ENCODE measurements at regions not wholly inside any gene's neighbourhood (a gene's known extent, or its start where the extent isn't known, plus 50 kb on each side); places are given as distances from the start of the nearest gene placed in this dataset.

DNA sequence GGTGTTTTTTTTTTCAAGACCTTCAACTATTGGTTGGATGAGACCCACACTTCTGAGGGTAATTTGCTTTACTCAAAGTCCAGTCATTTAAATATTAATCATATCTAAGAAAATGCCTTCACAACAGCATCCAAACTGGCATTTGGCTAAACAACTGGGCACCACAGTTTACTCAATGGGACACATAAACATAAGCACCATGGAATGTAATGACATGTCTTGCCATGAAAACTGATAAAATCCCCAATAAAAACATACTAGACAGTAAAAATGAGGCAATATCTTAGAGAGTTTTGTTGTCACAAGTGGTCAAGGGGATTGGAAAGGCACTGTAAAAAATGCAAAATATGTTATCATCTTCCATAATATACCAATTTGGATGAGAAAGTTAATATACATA is 838.8 kb upstream of the ADAMTS5 start:
- H3K36me3 ChIP-seq (ENCODE audit: insufficient read depth, low read length) = no peaks in the 10 kb centered on the region
- H3K9ac ChIP-seq (ENCODE audit: low read depth, low read length) = no peak overlapping the region
- H3K4me2 ChIP-seq (ENCODE audit: insufficient read depth, low read length) = no peak overlapping the region
- H3K27me3 ChIP-seq (ENCODE audit: insufficient read depth, low read length, poor library complexity) = no peaks in the 10 kb centered on the region
- H2AFZ ChIP-seq (ENCODE audit: low read depth, low read length) = no peak overlapping the region
- H3K27ac ChIP-seq (ENCODE audit: low read length) = no peak overlapping the region
- H3K4me3 ChIP-seq (ENCODE audit: low read depth in 1 of 2, low read length in 2 of 2) = no peak overlapping the region
- no peaks in the 10 kb centered on the region for H3K79me2 ChIP-seq (ENCODE audit: insufficient read depth, low read length)
- DNase-seq (no peak), ATAC-seq (ENCODE audit: insufficient read depth, low read depth) (no peak)
- no peaks in the 10 kb centered on the region for H4K20me1 ChIP-seq (ENCODE audit: insufficient read depth, low read length)
- TF ChIP-seq, protein P1, sequence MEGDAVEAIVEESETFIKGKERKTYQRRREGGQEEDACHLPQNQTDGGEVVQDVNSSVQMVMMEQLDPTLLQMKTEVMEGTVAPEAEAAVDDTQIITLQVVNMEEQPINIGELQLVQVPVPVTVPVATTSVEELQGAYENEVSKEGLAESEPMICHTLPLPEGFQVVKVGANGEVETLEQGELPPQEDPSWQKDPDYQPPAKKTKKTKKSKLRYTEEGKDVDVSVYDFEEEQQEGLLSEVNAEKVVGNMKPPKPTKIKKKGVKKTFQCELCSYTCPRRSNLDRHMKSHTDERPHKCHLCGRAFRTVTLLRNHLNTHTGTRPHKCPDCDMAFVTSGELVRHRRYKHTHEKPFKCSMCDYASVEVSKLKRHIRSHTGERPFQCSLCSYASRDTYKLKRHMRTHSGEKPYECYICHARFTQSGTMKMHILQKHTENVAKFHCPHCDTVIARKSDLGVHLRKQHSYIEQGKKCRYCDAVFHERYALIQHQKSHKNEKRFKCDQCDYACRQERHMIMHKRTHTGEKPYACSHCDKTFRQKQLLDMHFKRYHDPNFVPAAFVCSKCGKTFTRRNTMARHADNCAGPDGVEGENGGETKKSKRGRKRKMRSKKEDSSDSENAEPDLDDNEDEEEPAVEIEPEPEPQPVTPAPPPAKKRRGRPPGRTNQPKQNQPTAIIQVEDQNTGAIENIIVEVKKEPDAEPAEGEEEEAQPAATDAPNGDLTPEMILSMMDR (IDR thresholded peaks at IDR 0.05; ENCODE audit: borderline replicate concordance, extremely low read depth, low read length, poor library complexity, severe bottlenecking) = no peak
- no peak for TF ChIP-seq EZH2 (IDR thresholded peaks at IDR 0.05; ENCODE audit: borderline replicate concordance, low read depth, low read length, severe bottlenecking)
- H3K4me1 ChIP-seq (ENCODE audit: insufficient read depth, low read length) = no peaks in the 10 kb centered on the region
- no peaks in the 10 kb centered on the region for H3K9me3 ChIP-seq (ENCODE audit: insufficient read depth, low read length, severe bottlenecking)

DNA sequence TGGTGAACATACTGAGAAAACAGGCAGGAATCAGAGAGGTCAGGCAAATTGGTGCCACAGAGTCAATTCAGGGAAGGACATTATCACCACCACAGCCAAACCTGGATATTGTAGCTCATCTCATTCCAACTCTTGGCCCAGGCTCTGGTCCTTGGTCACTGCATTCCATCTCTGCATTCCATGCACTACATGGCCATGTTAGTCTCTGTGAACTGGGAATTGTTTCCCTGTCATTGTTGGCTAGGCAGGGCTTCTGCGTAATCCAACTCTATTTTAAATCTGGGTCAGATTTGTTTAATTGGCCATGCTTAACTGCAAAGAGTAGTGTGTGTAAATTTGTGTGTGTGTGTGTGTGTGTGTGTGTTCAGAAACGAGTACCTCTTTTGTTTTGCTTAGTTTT is 837.6 kb upstream of the ADAMTS5 start:
- Histone ChIP-seq H2AFZ (ENCODE audit: low read depth, low read length) (no peak overlapping the region), H3K4me3 (ENCODE audit: low read depth in 1 of 2, low read length in 2 of 2) (no peak overlapping the region), H3K36me3 (ENCODE audit: insufficient read depth, low read length) (no peaks in the 10 kb centered on the region), H3K4me1 (ENCODE audit: insufficient read depth, low read length) (no peaks in the 10 kb centered on the region), H3K4me2 (ENCODE audit: insufficient read depth, low read length) (no peak overlapping the region), H3K27ac (ENCODE audit: low read length) (no peak overlapping the region), H4K20me1 (ENCODE audit: insufficient read depth, low read length) (no peaks in the 10 kb centered on the region), H3K79me2 (ENCODE audit: insufficient read depth, low read length) (no peaks in the 10 kb centered on the region), H3K9me3 (ENCODE audit: insufficient read depth, low read length, severe bottlenecking) (no peaks in the 10 kb centered on the region), H3K9ac (ENCODE audit: low read depth, low read length) (no peak overlapping the region), H3K27me3 (ENCODE audit: insufficient read depth, low read length, poor library complexity) (no peaks in the 10 kb centered on the region)
- DNase-seq (no peak), ATAC-seq (ENCODE audit: insufficient read depth, low read depth) (no peak)
- TF ChIP-seq EZH2 (IDR thresholded peaks at IDR 0.05; ENCODE audit: borderline replicate concordance, low read depth, low read length, severe bottlenecking) = no peak
- TF ChIP-seq, protein P1 (IDR thresholded peaks at IDR 0.05; ENCODE audit: borderline replicate concordance, extremely low read depth, low read length, poor library complexity, severe bottlenecking) = no peak

DNA sequence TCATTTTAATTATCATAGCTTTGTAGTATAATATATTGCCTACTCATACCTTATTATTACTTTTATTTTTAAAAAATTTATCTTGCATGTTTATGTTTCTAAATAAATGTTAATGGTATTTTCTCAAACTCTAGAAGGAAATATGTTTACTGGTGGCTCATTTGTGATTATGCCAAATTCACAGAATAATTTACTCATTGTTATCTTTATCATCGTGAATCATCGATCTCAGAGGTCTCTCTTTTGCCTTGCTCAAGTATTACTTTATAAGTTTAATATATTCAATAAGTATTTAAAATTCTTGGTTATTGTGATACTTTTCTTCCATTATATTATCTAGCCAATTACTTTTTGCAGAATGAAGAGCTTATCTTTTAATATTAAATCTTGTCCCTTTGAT is 836.7 kb upstream of the ADAMTS5 start:
- DNase-seq = no peak
- no peak overlapping the region for H3K27ac ChIP-seq (ENCODE audit: low read length)
- H2AFZ ChIP-seq (ENCODE audit: low read depth, low read length) = no peak overlapping the region
- H3K9ac ChIP-seq (ENCODE audit: low read depth, low read length) = no peak overlapping the region
- no peak for ATAC-seq (ENCODE audit: insufficient read depth, low read depth)
- H4K20me1 ChIP-seq (ENCODE audit: insufficient read depth, low read length) = no peaks in the 10 kb centered on the region
- no peaks in the 10 kb centered on the region for H3K27me3 ChIP-seq (ENCODE audit: insufficient read depth, low read length, poor library complexity)
- H3K4me3 ChIP-seq (ENCODE audit: low read depth in 1 of 2, low read length in 2 of 2) = no peak overlapping the region
- no peaks in the 10 kb centered on the region for H3K9me3 ChIP-seq (ENCODE audit: insufficient read depth, low read length, severe bottlenecking)
- no peaks in the 10 kb centered on the region for H3K4me1 ChIP-seq (ENCODE audit: insufficient read depth, low read length)
- H3K79me2 ChIP-seq (ENCODE audit: insufficient read depth, low read length) = no peaks in the 10 kb centered on the region
- H3K4me2 ChIP-seq (ENCODE audit: insufficient read depth, low read length) = no peak overlapping the region
- no peaks in the 10 kb centered on the region for H3K36me3 ChIP-seq (ENCODE audit: insufficient read depth, low read length)
- TF ChIP-seq, protein P1 (IDR thresholded peaks at IDR 0.05; ENCODE audit: borderline replicate concordance, extremely low read depth, low read length, poor library complexity, severe bottlenecking) = no peak
- no peak for TF ChIP-seq EZH2 (IDR thresholded peaks at IDR 0.05; ENCODE audit: borderline replicate concordance, low read depth, low read length, severe bottlenecking)
